Fibroblast of upper back skin (primary cell): ENCODE measurements at regions not wholly inside any gene's neighbourhood (a gene's known extent, or its start where the extent isn't known, plus 50 kb on each side); places are given as distances from the start of the nearest gene placed in this dataset.

Experiments used
- DNase-seq: peaks from one replicate; pipeline ENCODE4 v3.0.0-alpha.2; 2013

- DNase-seq: no peak
These were observed 210.2 kb upstream of the TNP1 start for GRCh38 chr2:217070043-217070430.

- no peak for DNase-seq
These were observed 209.6 kb upstream of the TNP1 start for GRCh38 chr2:217069263-217070042.

GRCh38 chr2:217068677-217069250 is 208.9 kb upstream of the TNP1 start:
- no peak for DNase-seq

- no peak for DNase-seq
These were observed 207.9 kb upstream of the TNP1 start for GRCh38 chr2:217067787-217068186.

GRCh38 chr2:217066510-217067270 is 206.8 kb upstream of the TNP1 start:
- DNase-seq: no peak

- DNase-seq: peak; percentile 81
These were observed 206.0 kb upstream of the TNP1 start for GRCh38 chr2:217065695-217066405.

- DNase-seq: no peak
These were observed 205.1 kb upstream of the TNP1 start for GRCh38 chr2:217065012-217065290.

- peak; percentile 62 for DNase-seq
These were observed 204.6 kb upstream of the TNP1 start for GRCh38 chr2:217064234-217065011.

- DNase-seq: no peak
These were observed 203.4 kb upstream of the TNP1 start for GRCh38 chr2:217063238-217063755.

- DNase-seq: no peak
These were observed 202.9 kb upstream of the TNP1 start for GRCh38 chr2:217062768-217063167.

- no peak for DNase-seq
These were observed 202.1 kb upstream of the TNP1 start for GRCh38 chr2:217061916-217062505.

GRCh38 chr2:217060951-217061547 is 201.2 kb upstream of the TNP1 start:
- DNase-seq: no peak

GRCh38 chr2:217060516-217060915 is 200.7 kb upstream of the TNP1 start:
- no peak for DNase-seq

- DNase-seq: peak; percentile 31
These were observed 199.2 kb upstream of the TNP1 start for GRCh38 chr2:217058791-217059755.

GRCh38 chr2:217057773-217058172 is 197.9 kb upstream of the TNP1 start:
- DNase-seq: no peak

- DNase-seq: no peak
These were observed 195.8 kb upstream of the TNP1 start for GRCh38 chr2:217055624-217056023.

GRCh38 chr2:217054791-217055190 is 194.9 kb upstream of the TNP1 start:
- no peak for DNase-seq

GRCh38 chr2:217052856-217053577 is 193.2 kb upstream of the TNP1 start:
- DNase-seq: no peak

- no peak for DNase-seq
These were observed 191.6 kb upstream of the TNP1 start for GRCh38 chr2:217051416-217051815.

- DNase-seq: peak; percentile 50
These were observed 190.1 kb upstream of the TNP1 start for GRCh38 chr2:217049956-217050355.
